GM20000 (cell line): ENCODE measurements at regions not wholly inside any gene's neighbourhood (a gene's known extent, or its start where the extent isn't known, plus 50 kb on each side); places are given as distances from the start of the nearest gene placed in this dataset.

ENCODE experiments used
- DNase-seq: peaks from one replicate; pipeline ENCODE4 v3.0.0; 2012; ENCODE audit warnings: low spot score
- TF ChIP-seq, protein P1 (sequence below): IDR thresholded peaks from 2 replicates; pipeline ENCODE4 v1.5.1; 2012; ENCODE audit warnings: mild to moderate bottlenecking, control low read depth; ENCODE audit errors: extremely low read depth, missing control alignments

DNA sequence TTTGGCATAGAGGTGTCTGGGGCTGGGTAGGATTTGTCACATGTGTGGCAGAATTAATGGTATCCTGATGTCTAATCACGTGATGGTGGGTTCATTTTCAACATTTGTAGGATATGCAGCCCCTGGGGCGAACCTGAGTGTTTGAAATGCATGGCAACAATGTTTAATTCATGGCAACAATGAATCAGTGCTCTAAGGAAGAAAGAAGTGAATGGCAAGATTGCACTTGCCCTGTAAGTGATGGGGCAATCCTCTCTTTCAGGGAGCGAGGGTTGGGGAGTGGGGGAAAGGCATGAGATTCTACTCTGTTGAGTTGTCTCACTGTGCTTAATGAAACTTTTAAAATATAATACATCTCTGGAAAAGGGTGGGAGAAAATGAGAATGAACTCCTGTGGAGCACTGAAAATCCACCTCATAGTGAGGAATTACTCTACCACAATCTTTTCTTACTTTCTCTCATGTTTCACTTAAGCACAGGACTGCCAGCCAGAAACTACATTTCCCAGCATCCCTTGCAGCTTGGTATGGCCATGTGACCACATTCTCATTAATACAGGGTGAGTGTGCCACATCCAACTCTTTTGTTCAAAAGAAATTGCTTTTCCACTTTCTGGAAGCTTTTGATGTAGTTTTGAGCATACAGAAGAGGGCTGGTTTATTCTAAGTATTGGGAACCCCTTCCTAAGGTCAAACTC, 64.0 kb upstream of the PGM2 start:
- DNase-seq: no peak
- TF ChIP-seq, protein P1, sequence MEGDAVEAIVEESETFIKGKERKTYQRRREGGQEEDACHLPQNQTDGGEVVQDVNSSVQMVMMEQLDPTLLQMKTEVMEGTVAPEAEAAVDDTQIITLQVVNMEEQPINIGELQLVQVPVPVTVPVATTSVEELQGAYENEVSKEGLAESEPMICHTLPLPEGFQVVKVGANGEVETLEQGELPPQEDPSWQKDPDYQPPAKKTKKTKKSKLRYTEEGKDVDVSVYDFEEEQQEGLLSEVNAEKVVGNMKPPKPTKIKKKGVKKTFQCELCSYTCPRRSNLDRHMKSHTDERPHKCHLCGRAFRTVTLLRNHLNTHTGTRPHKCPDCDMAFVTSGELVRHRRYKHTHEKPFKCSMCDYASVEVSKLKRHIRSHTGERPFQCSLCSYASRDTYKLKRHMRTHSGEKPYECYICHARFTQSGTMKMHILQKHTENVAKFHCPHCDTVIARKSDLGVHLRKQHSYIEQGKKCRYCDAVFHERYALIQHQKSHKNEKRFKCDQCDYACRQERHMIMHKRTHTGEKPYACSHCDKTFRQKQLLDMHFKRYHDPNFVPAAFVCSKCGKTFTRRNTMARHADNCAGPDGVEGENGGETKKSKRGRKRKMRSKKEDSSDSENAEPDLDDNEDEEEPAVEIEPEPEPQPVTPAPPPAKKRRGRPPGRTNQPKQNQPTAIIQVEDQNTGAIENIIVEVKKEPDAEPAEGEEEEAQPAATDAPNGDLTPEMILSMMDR: no peak

- DNase-seq: no peak
- TF ChIP-seq, protein P1: no peak
These were observed 65.6 kb upstream of the PGM2 start for GRCh38 chr4:37760840-37761239.

GRCh38 chr4:37759833-37760232, 66.7 kb upstream of the PGM2 start:
- DNase-seq: no peak
- TF ChIP-seq, protein P1: no peak

DNA sequence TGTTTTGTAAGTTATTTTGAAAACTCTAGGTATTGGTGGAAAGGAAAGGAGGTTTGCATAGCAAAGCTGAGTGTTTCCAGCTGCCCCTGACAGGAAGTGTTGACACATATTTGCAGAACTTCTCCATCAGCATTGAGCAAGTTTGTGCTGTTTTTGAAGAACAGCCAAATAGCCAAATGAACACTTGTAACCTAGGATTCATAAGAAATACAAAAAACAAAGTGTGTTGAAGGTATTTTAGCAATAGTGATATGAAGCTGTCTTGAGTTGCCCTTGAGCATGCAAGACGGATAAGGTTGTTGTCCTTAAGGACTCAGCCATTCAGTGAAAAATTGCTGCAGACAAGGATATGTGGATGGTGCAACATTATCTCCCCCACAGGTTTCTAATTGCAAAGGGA, 68.3 kb upstream of the PGM2 start:
- TF ChIP-seq, protein P1: no peak

DNA sequence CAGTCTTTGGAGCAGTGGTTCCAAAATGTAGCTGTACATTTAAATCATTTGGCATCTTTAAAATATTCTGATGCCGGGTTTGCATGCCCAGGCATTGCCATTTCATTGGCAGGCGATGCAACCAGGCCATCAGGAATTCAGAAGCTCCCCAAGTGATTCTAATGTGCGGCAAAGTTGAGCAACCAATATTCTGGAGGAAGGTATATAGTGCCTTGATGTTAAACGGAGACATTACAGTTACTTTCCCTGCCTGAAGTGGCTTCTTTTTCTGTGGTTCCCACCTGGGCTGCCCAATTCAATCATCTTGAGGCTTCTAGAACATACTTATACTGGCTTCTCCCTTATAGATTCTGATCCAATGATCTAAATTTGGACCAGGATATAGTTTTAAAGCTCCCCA, 68.7 kb upstream of the PGM2 start:
- TF ChIP-seq, protein P1: no peak
- DNase-seq: no peak

More for the DNA sequence above, 68.3 kb upstream of the PGM2 start:
- DNase-seq: no peak

DNA sequence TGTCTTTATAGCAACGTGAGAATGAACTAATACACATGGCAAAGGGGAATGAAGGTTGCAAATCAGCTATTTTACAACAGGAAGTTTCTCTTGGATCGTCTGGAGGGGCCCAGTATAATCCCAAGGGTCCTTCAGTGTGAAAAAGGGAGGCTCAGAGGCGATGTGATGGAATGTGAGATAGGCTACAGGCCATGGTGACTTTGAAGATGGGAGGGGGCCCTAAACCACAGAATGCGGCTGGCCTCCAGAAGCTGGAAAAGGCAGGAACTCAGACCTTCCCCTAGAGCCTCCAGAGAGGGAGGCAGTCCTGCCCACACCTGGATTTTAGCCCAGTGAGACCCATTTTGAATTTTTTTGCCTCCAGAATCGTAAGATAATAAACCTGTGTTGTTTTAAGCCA, 69.4 kb upstream of the PGM2 start:
- TF ChIP-seq, protein P1: no peak
- no peak for DNase-seq

- no peak for DNase-seq
These were observed 68.4 kb upstream of the RELL1 start for GRCh38 chr4:37754410-37755185.

More at GRCh38 chr4:37754410-37755185, 68.4 kb upstream of the RELL1 start:
- TF ChIP-seq, protein P1: no peak
